GM12865 (cell line): ENCODE measurements at regions not wholly inside any gene's neighbourhood (a gene's known extent, or its start where the extent isn't known, plus 50 kb on each side); places are given as distances from the start of the nearest gene placed in this dataset.

ENCODE experiments used
- DNase-seq: peaks from one replicate; pipeline ENCODE4 v3.0.0; 2010; ENCODE audit warnings: low read depth
- H3K4me3 ChIP-seq: 2 replicates; pipeline ENCODE4 v1.5.1; 2011; ENCODE audit warnings: mild to moderate bottlenecking, low read depth, low read length, control low read depth
- TF ChIP-seq, protein P1 (sequence below): IDR thresholded peaks from 2 replicates; pipeline ENCODE4 v1.5.1; 2011; ENCODE audit warnings: low read length, control low read depth, low read depth, inconsistent platforms; ENCODE audit not compliant: insufficient read depth; ENCODE audit errors: missing control alignments

DNA sequence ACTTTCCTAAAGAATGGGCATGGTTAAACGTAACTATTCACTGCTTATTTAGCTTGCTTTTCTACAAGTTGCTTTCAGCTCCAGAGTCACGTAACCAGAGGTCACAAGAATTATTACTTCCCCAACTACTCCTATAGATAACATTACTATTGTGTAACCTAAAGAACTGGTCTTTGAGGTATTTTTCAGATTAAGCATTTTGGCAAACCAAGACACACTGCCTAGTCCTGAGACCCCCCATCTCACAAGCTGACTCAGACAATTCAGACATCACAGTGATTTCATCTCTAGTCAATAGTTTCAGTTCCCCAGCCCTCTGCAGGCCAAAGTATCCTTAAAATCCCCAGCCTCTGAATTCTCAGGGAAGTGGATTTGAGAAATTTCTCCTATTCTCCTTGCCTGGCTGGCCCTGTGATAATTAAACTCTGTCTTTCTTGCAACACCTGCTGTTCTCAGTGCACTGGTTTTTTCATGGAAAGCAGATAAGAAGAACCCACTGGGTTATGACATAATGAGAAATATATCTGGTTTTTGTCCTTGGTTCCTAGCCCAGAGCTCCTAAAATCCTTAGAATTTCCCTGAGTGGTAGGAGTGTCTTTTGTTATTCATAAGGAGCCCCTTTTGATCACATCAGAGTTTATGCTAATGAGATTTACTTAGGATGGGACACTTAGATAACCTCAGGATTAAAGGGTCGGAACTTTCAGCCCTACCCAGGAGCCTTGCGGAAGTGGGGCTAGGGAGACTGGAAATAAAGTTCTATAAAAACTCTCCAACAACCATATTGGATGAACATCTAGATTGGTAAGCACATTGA lies 1310.8 kb upstream of the CHAC2 start:
- no peak for DNase-seq
- TF ChIP-seq, protein P1, sequence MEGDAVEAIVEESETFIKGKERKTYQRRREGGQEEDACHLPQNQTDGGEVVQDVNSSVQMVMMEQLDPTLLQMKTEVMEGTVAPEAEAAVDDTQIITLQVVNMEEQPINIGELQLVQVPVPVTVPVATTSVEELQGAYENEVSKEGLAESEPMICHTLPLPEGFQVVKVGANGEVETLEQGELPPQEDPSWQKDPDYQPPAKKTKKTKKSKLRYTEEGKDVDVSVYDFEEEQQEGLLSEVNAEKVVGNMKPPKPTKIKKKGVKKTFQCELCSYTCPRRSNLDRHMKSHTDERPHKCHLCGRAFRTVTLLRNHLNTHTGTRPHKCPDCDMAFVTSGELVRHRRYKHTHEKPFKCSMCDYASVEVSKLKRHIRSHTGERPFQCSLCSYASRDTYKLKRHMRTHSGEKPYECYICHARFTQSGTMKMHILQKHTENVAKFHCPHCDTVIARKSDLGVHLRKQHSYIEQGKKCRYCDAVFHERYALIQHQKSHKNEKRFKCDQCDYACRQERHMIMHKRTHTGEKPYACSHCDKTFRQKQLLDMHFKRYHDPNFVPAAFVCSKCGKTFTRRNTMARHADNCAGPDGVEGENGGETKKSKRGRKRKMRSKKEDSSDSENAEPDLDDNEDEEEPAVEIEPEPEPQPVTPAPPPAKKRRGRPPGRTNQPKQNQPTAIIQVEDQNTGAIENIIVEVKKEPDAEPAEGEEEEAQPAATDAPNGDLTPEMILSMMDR = no peak

DNA sequence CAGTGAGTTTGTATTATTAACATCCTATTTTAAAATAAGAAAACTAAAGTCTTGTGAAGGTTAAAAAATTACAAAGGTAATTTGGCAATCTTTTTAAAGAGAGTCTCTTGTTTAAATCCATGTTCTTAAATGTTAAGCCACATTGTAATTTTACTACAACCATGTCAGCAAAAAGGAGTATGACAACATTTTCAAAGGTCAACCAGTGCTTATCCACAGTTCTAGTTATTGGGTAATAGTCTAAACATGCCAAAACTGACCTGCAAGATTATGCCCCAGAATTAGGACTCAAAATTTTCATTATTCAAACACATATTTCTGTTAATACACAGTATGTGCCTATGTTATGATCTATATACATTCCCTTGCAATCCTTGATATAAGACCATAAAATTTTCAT lies 1312.6 kb upstream of the CHAC2 start:
- TF ChIP-seq, protein P1 = no peak
- no peak for DNase-seq
- H3K4me3 ChIP-seq = no peak overlapping the region

More for the DNA sequence above, 1310.8 kb upstream of the CHAC2 start:
- no peak overlapping the region for H3K4me3 ChIP-seq

DNA sequence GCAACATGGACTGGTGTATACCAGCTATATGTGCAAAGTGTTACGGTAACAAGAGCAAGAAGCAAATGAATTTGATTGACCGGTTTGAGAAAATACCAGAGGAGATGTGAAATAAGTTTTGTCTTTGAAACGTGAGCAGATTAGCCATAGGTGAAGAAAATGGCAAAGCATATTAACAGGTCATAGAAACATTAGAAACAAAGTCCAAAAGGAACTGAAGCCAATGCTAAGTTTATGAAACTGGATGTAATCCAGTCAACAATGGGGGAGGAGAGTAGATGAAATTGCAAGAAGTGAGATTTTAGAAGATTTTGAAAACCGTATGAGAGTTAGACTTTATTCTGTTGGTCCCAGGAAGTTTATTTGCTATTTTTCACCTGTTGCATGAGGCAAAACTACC lies 1315.4 kb upstream of the CHAC2 start:
- H3K4me3 ChIP-seq = no peak overlapping the region
- TF ChIP-seq, protein P1 = no peak
- no peak for DNase-seq

DNA sequence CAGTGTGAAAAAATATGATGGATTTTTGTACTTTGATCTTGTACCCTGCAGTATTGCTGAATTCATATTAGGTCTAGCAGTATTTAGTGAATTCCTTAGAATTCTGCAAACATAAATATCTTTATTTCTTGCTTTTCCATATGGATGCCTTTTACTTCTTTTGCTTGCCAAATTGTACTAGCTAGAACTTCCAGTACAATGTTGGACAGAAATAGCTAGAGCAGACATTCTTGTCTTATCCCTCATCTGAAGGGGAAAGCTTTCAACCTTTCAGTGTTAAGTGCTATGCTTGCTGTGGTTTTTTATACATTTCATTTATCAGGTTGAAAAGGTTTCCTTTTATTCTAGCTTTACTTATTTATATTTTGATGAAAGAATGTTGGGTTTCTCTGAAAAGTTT lies 1321.9 kb upstream of the CHAC2 start:
- DNase-seq = no peak
- H3K4me3 ChIP-seq = no peak overlapping the region
- TF ChIP-seq, protein P1 = no peak

DNA sequence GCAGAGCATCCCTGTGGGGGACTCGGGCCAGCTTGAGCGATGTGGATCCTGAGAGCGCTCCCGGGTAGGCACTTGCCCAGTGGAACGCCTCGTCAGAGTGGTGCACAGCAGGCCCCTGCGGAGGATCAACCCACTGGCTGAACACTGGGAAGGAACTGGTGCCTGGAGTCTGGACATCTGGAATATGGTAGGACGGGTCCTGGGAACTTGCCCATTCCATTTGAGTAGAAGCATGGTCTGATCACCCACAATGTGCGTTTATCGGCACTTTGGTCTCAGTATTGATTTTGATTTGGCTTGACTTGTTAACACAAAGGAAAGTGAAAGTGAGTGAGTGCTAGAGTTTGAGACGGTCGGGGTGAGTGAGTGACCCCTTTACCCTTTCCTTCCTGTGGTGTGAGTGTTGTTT lies 1336.2 kb upstream of the CHAC2 start:
- TF ChIP-seq, protein P1 = no peak
- no peak for DNase-seq
- H3K4me3 ChIP-seq = no peak overlapping the region

DNA sequence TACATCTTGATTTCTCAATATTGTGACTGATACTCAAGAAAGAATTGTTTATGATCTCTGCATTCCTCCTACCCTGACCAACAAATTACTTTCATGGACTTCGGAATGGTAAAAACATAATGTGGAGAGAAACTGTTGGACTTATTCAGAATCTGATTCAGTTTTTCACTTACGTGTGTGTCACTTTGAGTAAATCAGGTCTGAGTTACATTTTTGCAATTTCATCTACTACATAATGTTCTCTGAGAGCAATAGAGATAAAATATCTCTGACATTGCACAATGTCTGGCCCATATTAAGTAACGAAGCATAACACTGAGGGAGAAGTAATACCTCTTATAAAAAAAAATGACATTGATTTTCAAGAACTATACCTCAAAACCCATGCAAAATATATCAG lies 1337.9 kb upstream of the CHAC2 start:
- no peak for DNase-seq
- TF ChIP-seq, protein P1 = no peak
- H3K4me3 ChIP-seq = no peak overlapping the region

DNA sequence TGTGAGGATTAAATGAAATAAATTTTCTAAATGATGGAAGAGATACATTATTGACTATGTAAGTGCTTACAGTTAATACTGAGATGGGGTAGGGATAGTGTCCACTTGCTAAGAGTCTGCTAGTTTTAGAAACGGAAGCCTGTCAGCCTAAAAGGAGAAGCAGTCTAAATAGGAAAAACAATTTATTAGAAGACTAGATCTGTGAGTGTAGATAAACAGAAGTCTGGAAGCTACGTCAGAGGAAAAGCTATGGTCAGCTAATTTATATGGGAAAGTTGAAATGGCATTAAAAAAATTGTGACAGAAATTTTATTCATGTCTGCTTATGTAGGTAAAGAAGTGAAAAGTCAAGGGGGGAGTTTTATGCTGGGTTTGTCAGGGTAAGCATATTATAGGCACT lies 1338.4 kb upstream of the CHAC2 start:
- DNase-seq = no peak

More for the DNA sequence above, 1338.4 kb upstream of the CHAC2 start:
- TF ChIP-seq, protein P1 = no peak
- H3K4me3 ChIP-seq = no peak overlapping the region
